DMS 273 (cell line): ENCODE measurements at regions not wholly inside any gene's neighbourhood (a gene's known extent, or its start where the extent isn't known, plus 50 kb on each side); places are given as distances from the start of the nearest gene placed in this dataset.
A peak's percentile ranks its signal among the peaks of the same experiment; 100 is the strongest.

ENCODE experiments used
- DNase-seq: peaks from one replicate; lab custom pipeline; 2025; ENCODE audit not compliant: unreplicated experiment; lab: John Stamatoyannopoulos, UW

- no peak for DNase-seq
Observed at GRCh38 chr2:41378420-41378819, 669.4 kb upstream of the PKDCC start.

- DNase-seq, result no peak
Observed at GRCh38 chr2:41379496-41380221, 668.2 kb upstream of the PKDCC start.

- DNase-seq, result no peak
Observed at GRCh38 chr2:41381701-41382100, 666.1 kb upstream of the PKDCC start.

GRCh38 chr2:41387519-41387918 lies 660.3 kb upstream of the PKDCC start:
- DNase-seq, result no peak

- DNase-seq, result no peak
Observed at GRCh38 chr2:41393621-41394020, 654.2 kb upstream of the PKDCC start.

GRCh38 chr2:41394541-41394940 lies 653.3 kb upstream of the PKDCC start:
- DNase-seq, result no peak

- DNase-seq, result no peak
Observed at GRCh38 chr2:41395692-41396091, 652.1 kb upstream of the PKDCC start.

GRCh38 chr2:41399437-41400087 lies 648.3 kb upstream of the PKDCC start:
- no peak for DNase-seq

- DNase-seq, result peak; percentile 57
Observed at GRCh38 chr2:41400088-41400665, 647.6 kb upstream of the PKDCC start.

GRCh38 chr2:41405441-41405840 lies 642.4 kb upstream of the PKDCC start:
- no peak for DNase-seq

GRCh38 chr2:41409328-41409727 lies 638.5 kb upstream of the PKDCC start:
- DNase-seq, result no peak

GRCh38 chr2:41410011-41410410 lies 637.8 kb upstream of the PKDCC start:
- DNase-seq, result no peak

- no peak for DNase-seq
Observed at GRCh38 chr2:41413813-41414485, 633.9 kb upstream of the PKDCC start.

GRCh38 chr2:41414486-41415230 lies 633.2 kb upstream of the PKDCC start:
- DNase-seq, result peak; percentile 70

GRCh38 chr2:41417511-41417910 lies 630.3 kb upstream of the PKDCC start:
- DNase-seq, result no peak

- no peak for DNase-seq
Observed at GRCh38 chr2:41420219-41420618, 627.6 kb upstream of the PKDCC start.

GRCh38 chr2:41420872-41421271 lies 626.9 kb upstream of the PKDCC start:
- no peak for DNase-seq

GRCh38 chr2:41431756-41432155 lies 616.1 kb upstream of the PKDCC start:
- no peak for DNase-seq

- DNase-seq, result no peak
Observed at GRCh38 chr2:41432459-41432858, 615.4 kb upstream of the PKDCC start.

- DNase-seq, result no peak
Observed at GRCh38 chr2:41434991-41435390, 612.8 kb upstream of the PKDCC start.

GRCh38 chr2:41441958-41442357 lies 605.9 kb upstream of the PKDCC start:
- no peak for DNase-seq
